Caco-2 (cell line): ENCODE measurements at regions not wholly inside any gene's neighbourhood (a gene's known extent, or its start where the extent isn't known, plus 50 kb on each side); places are given as distances from the start of the nearest gene placed in this dataset.

Experiments used
- BruUV-seq: library from RNA; stranded (reverse); fragments of 400-500 nt; replicated peaks from 2 replicates; lab custom pipeline; 2021; lab: Mats Ljungman, UMichigan
- CTCF ChIA-PET: fragments of 300-600 bp; sonication (Branson Sonifier 250); formaldehyde crosslinking; loops from one replicate; lab custom pipeline; 2022; ENCODE audit warnings: antibody characterized with exemption; lab: Charles Lee
- POLR2A ChIA-PET: fragments of 300-600 bp; sonication (Branson Sonifier 250); formaldehyde crosslinking; loops from one replicate; lab custom pipeline; 2022; ENCODE audit warnings: antibody characterized with exemption; lab: Charles Lee
- DNase-seq, 2 experiments: peaks; one replicate each; pipeline versions ENCODE4 v3.0.0 to v3.0.0-alpha.2; 2020 to 2022
- H3K27me3 ChIP-seq: replicated peaks from 2 replicates; pipeline ENCODE4 v1.6.0; 2011; ENCODE audit warnings: low read length; ENCODE audit not compliant: control insufficient read depth, insufficient read depth
- H3K36me3 ChIP-seq: 2 replicates; pipeline ENCODE4 v1.5.1; 2011; ENCODE audit warnings: low read length; ENCODE audit not compliant: control insufficient read depth, insufficient read depth
- H3K4me1 ChIP-seq: fragments of 250-450 bp; sonication (Bioruptor Pico); 2 replicates; pipeline ENCODE4 v1.5.1; 2020; ENCODE audit warnings: mild to moderate bottlenecking
- H3K4me3 ChIP-seq: 2 replicates; pipeline ENCODE4 v1.5.1; 2011; ENCODE audit warnings: low read depth, mild to moderate bottlenecking, control low read depth, low read length
- H3K9me3 ChIP-seq: fragments of 250-450 bp; sonication (Bioruptor Pico); 2 replicates; pipeline ENCODE4 v1.5.1; 2020; ENCODE audit warnings: mild to moderate bottlenecking, moderate library complexity
- H3K27ac Mint-ChIP-seq: one replicate; pipeline ENCODE4 v1.8.0; 2022; ENCODE audit warnings: mixed read lengths; ENCODE audit not compliant: unreplicated experiment
- H3K27me3 Mint-ChIP-seq: one replicate; pipeline ENCODE4 v1.8.0; 2022; ENCODE audit warnings: mixed read lengths; ENCODE audit not compliant: insufficient read depth, unreplicated experiment
- H3K36me3 Mint-ChIP-seq: one replicate; pipeline ENCODE4 v1.8.0; 2022; ENCODE audit warnings: mild to moderate bottlenecking, mixed read lengths; ENCODE audit not compliant: insufficient read depth, unreplicated experiment
- H3K4me1 Mint-ChIP-seq: one replicate; pipeline ENCODE4 v1.8.0; 2022; ENCODE audit warnings: low read depth, mixed read lengths; ENCODE audit not compliant: unreplicated experiment
- H3K4me3 Mint-ChIP-seq: one replicate; pipeline ENCODE4 v1.8.0; 2022; ENCODE audit warnings: mild to moderate bottlenecking, moderate library complexity, mixed read lengths; ENCODE audit not compliant: unreplicated experiment
- H3K9me3 Mint-ChIP-seq: one replicate; pipeline ENCODE4 v1.8.0; 2022; ENCODE audit warnings: mixed read lengths; ENCODE audit not compliant: unreplicated experiment
- intact Hi-C: fragments of 100-400 bp; cut with micrococcal nuclease; formaldehyde crosslinking; loops from one replicate; pipeline ENCODE4 v1.10.0; 2022; ENCODE audit not compliant: unreplicated experiment
- TF ChIP-seq, protein P1 (sequence below), 2 experiments: fragments of 200-600 bp in 1 of 2; IDR thresholded peaks; 1 replicate in 1 of 2; 2 replicates in 1 of 2; pipeline versions ENCODE4 v1.5.1 to v1.8.0; 2011 to 2022; ENCODE audit warnings: antibody characterized with exemption in 1 of 2, control low read depth in 1 of 2, inconsistent platforms in 1 of 2, low read depth in 1 of 2, low read length in 1 of 2, mild to moderate bottlenecking in 1 of 2, moderate library complexity in 1 of 2; ENCODE audit not compliant: insufficient read depth in 1 of 2, severe bottlenecking in 1 of 2, unreplicated experiment in 1 of 2

DNA sequence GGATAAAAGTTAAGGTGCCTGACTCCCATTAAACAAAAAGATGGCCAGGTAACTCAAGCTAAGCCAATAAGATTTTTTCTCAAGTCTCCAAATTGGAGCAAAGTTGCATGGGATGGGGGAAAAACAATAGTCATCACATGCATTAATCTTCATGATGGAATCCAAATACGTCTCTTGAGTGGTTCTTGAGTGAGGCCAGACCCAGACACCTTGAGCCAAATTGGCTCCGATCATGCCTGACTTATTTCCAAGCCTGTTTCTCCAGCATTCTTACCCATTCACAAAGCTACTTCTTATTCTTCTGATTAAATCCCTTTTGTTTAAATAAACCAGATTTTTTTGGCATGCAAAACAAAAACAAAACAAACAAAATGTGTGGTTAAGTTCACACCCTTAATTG, 420.3 kb upstream of the NRSN1 start:
- Mint-ChIP-seq H3K4me1 (no peaks in the 10 kb centered on the region), H3K36me3 (no peaks in the 10 kb centered on the region), H3K27me3 (peaks cover 2% of the 10 kb centered on the region), H3K9me3 (no peaks in the 10 kb centered on the region), H3K27ac (no peak overlapping the region), H3K4me3 (no peak overlapping the region)
- Histone ChIP-seq H3K4me1 (no peaks in the 10 kb centered on the region), H3K27me3 (no peaks in the 10 kb centered on the region), H3K36me3 (no peaks in the 10 kb centered on the region), H3K4me3 (no peak overlapping the region), H3K9me3 (no peaks in the 10 kb centered on the region)
- intact Hi-C loops: no loop called here
- CTCF ChIA-PET: no interaction called here
- BruUV-seq: no TSS peak
- no peak for DNase-seq
- TF ChIP-seq, protein P1, sequence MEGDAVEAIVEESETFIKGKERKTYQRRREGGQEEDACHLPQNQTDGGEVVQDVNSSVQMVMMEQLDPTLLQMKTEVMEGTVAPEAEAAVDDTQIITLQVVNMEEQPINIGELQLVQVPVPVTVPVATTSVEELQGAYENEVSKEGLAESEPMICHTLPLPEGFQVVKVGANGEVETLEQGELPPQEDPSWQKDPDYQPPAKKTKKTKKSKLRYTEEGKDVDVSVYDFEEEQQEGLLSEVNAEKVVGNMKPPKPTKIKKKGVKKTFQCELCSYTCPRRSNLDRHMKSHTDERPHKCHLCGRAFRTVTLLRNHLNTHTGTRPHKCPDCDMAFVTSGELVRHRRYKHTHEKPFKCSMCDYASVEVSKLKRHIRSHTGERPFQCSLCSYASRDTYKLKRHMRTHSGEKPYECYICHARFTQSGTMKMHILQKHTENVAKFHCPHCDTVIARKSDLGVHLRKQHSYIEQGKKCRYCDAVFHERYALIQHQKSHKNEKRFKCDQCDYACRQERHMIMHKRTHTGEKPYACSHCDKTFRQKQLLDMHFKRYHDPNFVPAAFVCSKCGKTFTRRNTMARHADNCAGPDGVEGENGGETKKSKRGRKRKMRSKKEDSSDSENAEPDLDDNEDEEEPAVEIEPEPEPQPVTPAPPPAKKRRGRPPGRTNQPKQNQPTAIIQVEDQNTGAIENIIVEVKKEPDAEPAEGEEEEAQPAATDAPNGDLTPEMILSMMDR (IDR thresholded peaks at IDR 0.05; ENCODE audit: insufficient read depth in 1 of 2, low read depth in 1 of 2, low read length in 1 of 2, severe bottlenecking in 1 of 2, unreplicated experiment in 1 of 2): no peak
- POLR2A ChIA-PET: no interaction called here

DNA sequence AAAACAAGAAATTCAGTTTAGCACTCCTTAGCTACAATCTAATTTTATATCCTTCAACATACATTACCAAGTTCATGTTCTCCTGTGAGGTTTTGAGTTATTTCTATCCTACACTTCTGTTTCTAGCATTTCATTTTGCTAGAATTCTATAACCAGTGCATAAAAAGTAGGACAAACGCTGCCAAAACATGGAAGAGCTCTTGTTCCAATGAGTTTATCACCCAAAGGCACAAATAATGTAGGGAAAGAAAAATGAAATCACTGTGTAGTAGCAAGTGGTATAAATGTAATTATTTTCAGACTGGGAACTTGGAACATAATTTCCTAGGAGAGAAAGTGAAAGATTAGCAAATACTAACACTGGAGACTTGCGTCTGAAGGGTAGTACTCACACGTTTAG, 413.3 kb upstream of the NRSN1 start:
- POLR2A ChIA-PET: no interaction called here
- no peaks in the 10 kb centered on the region for H3K36me3 Mint-ChIP-seq
- H3K9me3 ChIP-seq: no peaks in the 10 kb centered on the region

DNA sequence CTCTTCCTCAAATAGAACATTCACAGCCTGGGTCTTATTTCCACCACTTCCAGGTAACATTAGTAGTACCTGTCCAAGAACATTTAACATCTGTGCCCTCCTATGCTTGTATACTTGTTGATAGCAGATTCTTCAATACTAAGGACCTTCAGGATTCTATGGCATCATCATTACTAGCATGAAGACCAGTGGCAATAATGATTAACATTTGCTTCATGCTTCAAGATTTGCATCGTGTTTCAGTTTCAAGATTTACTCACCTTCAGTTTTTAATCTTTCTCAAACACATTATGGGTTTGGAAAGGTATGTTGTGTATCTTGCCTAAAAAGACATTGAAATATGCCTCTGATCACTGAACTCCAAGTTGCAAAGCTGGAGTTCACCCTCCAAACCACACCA, 412.8 kb upstream of the NRSN1 start:
- Mint-ChIP-seq H3K4me1 (peaks cover 7% of the 10 kb centered on the region), H3K4me3 (no peak overlapping the region), H3K27ac (no peak overlapping the region), H3K27me3 (peaks cover 8% of the 10 kb centered on the region), H3K9me3 (no peaks in the 10 kb centered on the region), H3K36me3 (no peaks in the 10 kb centered on the region)
- no peak for DNase-seq
- H3K4me1 ChIP-seq: no peaks in the 10 kb centered on the region
- BruUV-seq: no TSS peak
- intact Hi-C loops: no loop called here
- H3K36me3 ChIP-seq: no peaks in the 10 kb centered on the region
- H3K9me3 ChIP-seq: no peaks in the 10 kb centered on the region
- H3K27me3 ChIP-seq: no peaks in the 10 kb centered on the region
- POLR2A ChIA-PET: no interaction called here
- CTCF ChIA-PET: no interaction called here
- TF ChIP-seq, protein P1 (IDR thresholded peaks at IDR 0.05; ENCODE audit: insufficient read depth in 1 of 2, low read depth in 1 of 2, low read length in 1 of 2, severe bottlenecking in 1 of 2, unreplicated experiment in 1 of 2): no peak
- H3K4me3 ChIP-seq: no peak overlapping the region

More for the DNA sequence above, 413.3 kb upstream of the NRSN1 start:
- no peaks in the 10 kb centered on the region for H3K36me3 ChIP-seq
- BruUV-seq: no TSS peak
- Mint-ChIP-seq H3K27me3 (peaks cover 8% of the 10 kb centered on the region), H3K4me1 (peaks cover 7% of the 10 kb centered on the region), H3K4me3 (no peak overlapping the region), H3K27ac (no peak overlapping the region), H3K9me3 (no peaks in the 10 kb centered on the region)
- H3K4me3 ChIP-seq: no peak overlapping the region
- TF ChIP-seq, protein P1 (IDR thresholded peaks at IDR 0.05; ENCODE audit: insufficient read depth in 1 of 2, low read depth in 1 of 2, low read length in 1 of 2, severe bottlenecking in 1 of 2, unreplicated experiment in 1 of 2): no peak
- intact Hi-C loops: no loop called here
- CTCF ChIA-PET: no interaction called here
- no peak for DNase-seq
- H3K4me1 ChIP-seq: no peaks in the 10 kb centered on the region
- H3K27me3 ChIP-seq: no peaks in the 10 kb centered on the region
